ENCODE measurements at regions not wholly inside any gene's neighbourhood (a gene's known extent, or its start where the extent isn't known, plus 50 kb on each side); places are given as distances from the start of the nearest gene placed in this dataset.

DNA sequence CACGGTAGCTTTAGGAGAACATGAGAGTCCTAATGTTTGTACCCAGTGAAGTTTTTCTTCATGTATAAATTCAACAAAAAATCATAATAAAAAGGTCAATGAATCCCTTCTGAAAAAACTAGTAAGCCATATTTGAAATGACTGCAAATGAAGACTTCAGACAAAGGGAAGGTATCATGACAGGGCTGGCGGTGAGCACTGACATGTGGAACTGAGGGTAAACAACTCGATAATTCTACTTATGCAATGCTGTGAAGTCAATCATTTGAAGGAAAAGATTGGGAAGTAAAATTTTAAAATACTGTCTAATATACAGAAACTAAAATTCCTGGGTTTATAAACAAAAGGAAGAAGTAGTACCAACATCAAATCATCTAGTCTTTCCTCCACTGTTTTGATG, 190.2 kb upstream of the COPS8 start:
- intact Hi-C loops (cut with DNase I; ENCODE audit: low total_unique reads) = no loop called here
- no peak overlapping the region for H3K27ac ChIP-seq
- no peaks in the 10 kb centered on the region for H3K27me3 ChIP-seq
- H3K36me3 ChIP-seq = no peaks in the 10 kb centered on the region
- 87 to 97% (median 93%) methylated on average over 3 of the region's 3 CpGs for WGBS, 5 donors
- peaks cover 0 to 4% (median 0%) of the 10 kb centered on the region in 4 donors for H3K4me1 ChIP-seq
- DNase-seq = no peak
- H3K9me3 ChIP-seq = no peaks in the 10 kb centered on the region
- TF ChIP-seq, protein P1, sequence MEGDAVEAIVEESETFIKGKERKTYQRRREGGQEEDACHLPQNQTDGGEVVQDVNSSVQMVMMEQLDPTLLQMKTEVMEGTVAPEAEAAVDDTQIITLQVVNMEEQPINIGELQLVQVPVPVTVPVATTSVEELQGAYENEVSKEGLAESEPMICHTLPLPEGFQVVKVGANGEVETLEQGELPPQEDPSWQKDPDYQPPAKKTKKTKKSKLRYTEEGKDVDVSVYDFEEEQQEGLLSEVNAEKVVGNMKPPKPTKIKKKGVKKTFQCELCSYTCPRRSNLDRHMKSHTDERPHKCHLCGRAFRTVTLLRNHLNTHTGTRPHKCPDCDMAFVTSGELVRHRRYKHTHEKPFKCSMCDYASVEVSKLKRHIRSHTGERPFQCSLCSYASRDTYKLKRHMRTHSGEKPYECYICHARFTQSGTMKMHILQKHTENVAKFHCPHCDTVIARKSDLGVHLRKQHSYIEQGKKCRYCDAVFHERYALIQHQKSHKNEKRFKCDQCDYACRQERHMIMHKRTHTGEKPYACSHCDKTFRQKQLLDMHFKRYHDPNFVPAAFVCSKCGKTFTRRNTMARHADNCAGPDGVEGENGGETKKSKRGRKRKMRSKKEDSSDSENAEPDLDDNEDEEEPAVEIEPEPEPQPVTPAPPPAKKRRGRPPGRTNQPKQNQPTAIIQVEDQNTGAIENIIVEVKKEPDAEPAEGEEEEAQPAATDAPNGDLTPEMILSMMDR (IDR thresholded peaks at IDR 0.05) = no peak
- TF ChIP-seq POLR2AphosphoS5 (IDR thresholded peaks at IDR 0.05) (no peak), POLR2A (IDR thresholded peaks at IDR 0.05) (no peak), EP300 (IDR thresholded peaks at IDR 0.05) (no peak)
- no peak overlapping the region for H3K4me3 ChIP-seq

DNA sequence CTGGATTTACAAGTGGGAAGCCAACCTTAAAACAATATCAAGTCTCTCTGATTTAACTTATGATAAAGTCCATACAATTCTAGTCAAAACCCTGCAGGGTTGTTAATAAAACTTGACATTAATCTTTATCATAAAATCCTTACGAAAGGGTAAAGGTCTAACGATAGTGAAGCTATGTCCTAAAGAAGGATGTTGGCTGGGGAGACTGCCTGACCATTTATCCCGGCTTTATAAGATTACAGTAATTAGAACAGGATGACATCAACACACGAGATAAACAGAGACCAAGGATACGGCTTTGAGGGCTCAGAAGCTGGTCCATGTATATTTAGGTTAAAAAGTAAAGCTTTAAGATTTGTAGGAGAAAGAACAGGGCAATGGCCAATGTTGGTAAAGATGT, 189.0 kb upstream of the COPS8 start:
- H3K9me3 ChIP-seq = no peaks in the 10 kb centered on the region
- peaks cover 0 to 2% (median 0%) of the 10 kb centered on the region in 3 donors for H3K27me3 ChIP-seq
- DNase-seq = no peak
- no peak overlapping the region for H3K27ac ChIP-seq
- TF ChIP-seq EP300 (IDR thresholded peaks at IDR 0.05) (no peak), POLR2A (IDR thresholded peaks at IDR 0.05) (no peak), POLR2AphosphoS5 (IDR thresholded peaks at IDR 0.05) (no peak)
- TF ChIP-seq, protein P1 (IDR thresholded peaks at IDR 0.05) = no peak
- H3K4me1 ChIP-seq = peaks cover 0 to 4% (median 0%) of the 10 kb centered on the region in 4 donors
- WGBS, 5 donors = 71 to 82% (median 80%) methylated on average over 5 of the region's 5 CpGs
- intact Hi-C loops (cut with DNase I; ENCODE audit: low total_unique reads) = no loop called here
- no peak overlapping the region for H3K4me3 ChIP-seq
- no peaks in the 10 kb centered on the region for H3K36me3 ChIP-seq

DNA sequence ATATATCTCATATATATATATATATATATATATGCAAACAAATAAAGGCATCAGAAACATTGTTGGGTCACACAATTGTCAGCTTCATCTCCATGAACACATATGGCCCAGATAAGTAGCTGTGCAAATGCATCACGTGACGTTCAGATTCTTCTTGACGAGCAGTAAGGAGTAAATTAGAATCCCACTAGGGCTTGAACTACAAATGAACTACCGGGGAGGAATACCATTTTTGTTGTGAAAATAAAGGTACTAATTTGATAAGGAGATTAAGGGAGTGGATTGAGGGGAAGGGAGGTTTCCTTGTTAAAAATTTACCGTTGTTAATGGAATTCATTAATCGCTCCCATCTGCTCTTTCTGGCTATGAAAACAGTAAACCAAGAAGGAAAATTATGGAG, 186.5 kb upstream of the COPS8 start:
- Histone ChIP-seq H3K27ac (no peak overlapping the region), H3K27me3 (peaks cover 0 to 12% (median 0%) of the 10 kb centered on the region in 3 donors), H3K36me3 (no peaks in the 10 kb centered on the region), H3K4me1 (peaks cover 0 to 4% (median 0%) of the 10 kb centered on the region in 4 donors), H3K9me3 (no peaks in the 10 kb centered on the region), H3K4me3 (no peak overlapping the region)
- no peak for TF ChIP-seq POLR2AphosphoS5 (IDR thresholded peaks at IDR 0.05)
- TF ChIP-seq POLR2A (IDR thresholded peaks at IDR 0.05) = no peak
- TF ChIP-seq, protein P1 (IDR thresholded peaks at IDR 0.05) = no peak
- no peak for TF ChIP-seq EP300 (IDR thresholded peaks at IDR 0.05)
- DNase-seq = no peak
- intact Hi-C loops (cut with DNase I; ENCODE audit: low total_unique reads) = no loop called here
- 66 to 86% (median 76%) methylated on average over 6 of the region's 6 CpGs for WGBS, 5 donors

DNA sequence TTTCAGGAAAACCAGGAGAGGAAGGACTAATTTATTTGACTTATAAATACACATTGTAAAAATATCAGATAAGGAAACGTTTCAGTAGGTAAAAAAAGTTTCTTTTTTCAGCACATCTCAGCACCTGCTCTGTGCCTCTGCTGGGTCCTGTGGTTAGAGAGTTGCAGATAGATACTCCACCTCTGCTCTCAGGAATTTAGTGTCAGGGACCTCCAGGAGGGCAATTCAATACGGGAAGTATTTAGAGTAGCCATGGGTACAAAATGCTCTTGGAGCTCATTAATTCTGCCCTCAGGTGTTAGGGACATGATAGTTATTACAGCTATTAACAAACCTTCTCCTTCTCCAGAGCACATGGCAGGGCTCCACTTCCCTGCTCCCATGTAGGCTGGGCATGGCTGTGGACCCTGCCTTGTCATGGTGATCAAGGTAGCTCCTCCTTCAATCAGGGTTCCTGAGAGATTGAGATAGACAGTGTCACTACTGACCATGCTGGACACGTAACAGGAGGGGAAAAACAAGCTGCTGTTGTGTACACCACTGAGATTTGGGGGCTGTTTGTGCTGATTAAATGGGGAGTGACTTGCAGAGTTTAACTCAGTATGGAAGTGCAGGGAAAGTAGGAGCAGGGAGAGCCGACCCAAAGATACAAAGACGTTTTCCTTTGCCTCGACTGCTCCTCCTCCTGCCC, 185.6 kb upstream of the COPS8 start:
- H3K36me3 ChIP-seq = no peaks in the 10 kb centered on the region
- H3K4me3 ChIP-seq = no peak overlapping the region
- H3K9me3 ChIP-seq = no peaks in the 10 kb centered on the region
- intact Hi-C loops (cut with DNase I; ENCODE audit: low total_unique reads) = no loop called here
- no peak overlapping the region for H3K27ac ChIP-seq
- peaks cover 0 to under 1% (median 0%) of the 10 kb centered on the region in 4 donors for H3K4me1 ChIP-seq
- TF ChIP-seq POLR2A (IDR thresholded peaks at IDR 0.05) (no peak), POLR2AphosphoS5 (IDR thresholded peaks at IDR 0.05) (no peak), EP300 (IDR thresholded peaks at IDR 0.05) (no peak)
- TF ChIP-seq, protein P1 (IDR thresholded peaks at IDR 0.05) = no peak
- peaks cover 0 to 12% (median 0%) of the 10 kb centered on the region in 3 donors for H3K27me3 ChIP-seq
- 53 to 62% (median 58%) methylated on average over 6 of the region's 6 CpGs for WGBS, 5 donors
- no peak for DNase-seq
